Spinal cord (tissue), 10 donors: ENCODE measurements at regions not wholly inside any gene's neighbourhood (a gene's known extent, or its start where the extent isn't known, plus 50 kb on each side); places are given as distances from the start of the nearest gene placed in this dataset. TPM values are rescaled to one million over a fixed set of nuclear protein-coding genes. Genes with fewer than 3 reads are reported as not detected.
"Not testable (repeated sequence)": the region's sequence is repeated elsewhere in the genome, so short reads cannot be mapped to it uniquely, and the experiment has no call there.

Experiments
- DNase-seq, 6 donors: peaks; one replicate each; pipeline versions ENCODE4 v3.0.0 to v3.0.0-alpha.2; 2013 to 2015; ENCODE audit warnings: low spot score in 6 of 6, low read depth in 4 of 6
- H3K27ac ChIP-seq: one replicate; pipeline ENCODE4 v1.5.1; 2013; ENCODE audit warnings: low read depth, low read length, control low read depth
- H3K27me3 ChIP-seq: one replicate; pipeline ENCODE4 v1.6.1; 2013; ENCODE audit warnings: low read length; ENCODE audit not compliant: control insufficient read depth, insufficient read depth
- H3K36me3 ChIP-seq: one replicate; pipeline ENCODE4 v1.6.1; 2013; ENCODE audit warnings: low read length; ENCODE audit not compliant: control insufficient read depth, insufficient read depth
- H3K4me1 ChIP-seq: one replicate; pipeline ENCODE4 v1.6.1; 2013; ENCODE audit warnings: low read length; ENCODE audit not compliant: control insufficient read depth, insufficient read depth
- H3K4me3 ChIP-seq: one replicate; pipeline ENCODE4 v1.5.1; 2013; ENCODE audit warnings: low read depth, low read length, control low read depth
- H3K9me3 ChIP-seq: one replicate; pipeline ENCODE4 v1.6.1; 2013; ENCODE audit warnings: low read length; ENCODE audit not compliant: control insufficient read depth, insufficient read depth
- WGBS: methylation state at CpG from one replicate; pipeline ENCODE4 v1.1.5; 2013; ENCODE audit warnings: missing lambda C conversion rate; ENCODE audit not compliant: insufficient coverage; 5-methylcytosine and 5-hydroxymethylcytosine counted together
- small RNA-seq: library from RNA; depleted of rRNA; stranded (forward); fragments of <200 nt; gene quantifications from one replicate; pipeline ENCODE3, GENCODE V24; 2014; ENCODE audit warnings: low replicate concordance
- donor health status: healthy.

DNA sequence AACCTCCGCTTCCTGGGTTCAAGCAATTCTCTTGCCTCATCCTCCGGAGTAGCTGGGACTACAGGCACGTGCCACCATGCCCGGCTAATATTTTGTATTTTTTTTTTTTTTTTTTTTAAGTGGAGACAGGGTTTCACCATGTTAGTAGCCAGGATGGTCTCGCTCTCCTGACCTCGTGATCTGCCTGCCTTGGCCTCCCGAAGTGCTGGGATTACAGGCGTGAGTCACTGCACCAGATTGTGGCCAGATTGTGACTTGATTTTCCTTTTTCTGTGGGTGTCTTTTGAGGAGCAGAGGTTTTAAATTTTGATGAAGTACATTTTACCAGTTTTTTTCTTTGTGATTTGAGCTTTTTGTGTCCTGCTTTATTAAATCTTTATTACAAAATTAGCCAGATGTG is 53.0 kb upstream of the TEX264 start:
- H3K4me3 ChIP-seq, H3K9me3 ChIP-seq, H3K27me3 ChIP-seq, DNase-seq, H3K36me3 ChIP-seq, H3K4me1 ChIP-seq, H3K27ac ChIP-seq: not testable (repeated sequence)
- WGBS = 98% methylated on average over 5 of the region's 8 CpGs

- Histone ChIP-seq H3K27me3 (no peaks in the 10 kb centered on the region), H3K27ac (no peak overlapping the region), H3K4me1 (peaks cover 7% of the 10 kb centered on the region), H3K9me3 (no peaks in the 10 kb centered on the region), H3K4me3 (no peak overlapping the region), H3K36me3 (no peaks in the 10 kb centered on the region)
- DNase-seq = no peak
- WGBS = no CpG with 5 or more reads among the region's 3 CpGs
Observed at GRCh38 chr3:51618496-51618895, 52.6 kb upstream of the TEX264 start.

GRCh38 chr3:51619983-51620382 is 51.1 kb upstream of the TEX264 start:
- 100% methylated on average over 3 of the region's 4 CpGs for WGBS
- no peak for DNase-seq
- H3K4me1 ChIP-seq = peaks cover 7% of the 10 kb centered on the region
- H3K9me3 ChIP-seq = no peaks in the 10 kb centered on the region
- no peaks in the 10 kb centered on the region for H3K27me3 ChIP-seq
- H3K27ac ChIP-seq = no peak overlapping the region
- H3K36me3 ChIP-seq = no peaks in the 10 kb centered on the region
- H3K4me3 ChIP-seq = no peak overlapping the region

DNA sequence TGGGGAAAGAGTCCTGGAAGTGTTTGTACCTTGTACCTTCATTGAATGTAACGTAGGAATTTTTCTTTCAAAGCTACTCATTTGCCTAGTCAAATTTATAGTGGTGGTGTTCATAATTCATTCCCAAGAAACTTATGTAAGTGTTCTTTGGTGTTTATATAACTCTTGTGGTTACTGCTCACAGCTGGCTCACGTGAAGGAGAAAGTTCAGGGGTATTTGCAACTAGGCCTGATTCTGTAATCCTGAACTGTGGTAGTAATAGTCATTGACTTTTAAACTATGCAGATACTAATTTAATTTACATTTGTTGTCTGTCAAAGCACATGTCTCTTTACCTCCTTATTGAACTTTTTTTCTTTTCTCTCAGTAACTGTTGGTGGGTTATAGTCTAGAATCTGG is 50.5 kb upstream of the TEX264 start:
- no peaks in the 10 kb centered on the region for H3K27me3 ChIP-seq
- no CpG with 5 or more reads among the region's 2 CpGs for WGBS
- H3K4me1 ChIP-seq = peaks cover 7% of the 10 kb centered on the region
- H3K4me3 ChIP-seq = no peak overlapping the region
- H3K9me3 ChIP-seq = no peaks in the 10 kb centered on the region
- no peak overlapping the region for H3K27ac ChIP-seq
- no peak for DNase-seq
- H3K36me3 ChIP-seq = no peaks in the 10 kb centered on the region

- peaks cover 7% of the 10 kb centered on the region for H3K4me1 ChIP-seq
- H3K27ac ChIP-seq = no peak overlapping the region
- no peaks in the 10 kb centered on the region for H3K9me3 ChIP-seq
- WGBS = 77% methylated on average over 2 of the region's 2 CpGs
- no peaks in the 10 kb centered on the region for H3K36me3 ChIP-seq
- H3K27me3 ChIP-seq = no peaks in the 10 kb centered on the region
- no peak overlapping the region for H3K4me3 ChIP-seq
- no peak for DNase-seq
Observed at GRCh38 chr3:51621091-51621892, 49.8 kb upstream of the TEX264 start.

Small RNA genes in the stretch of these regions (small RNA-seq; reads per million reads assigned to genes)
- not detected for gene RNU6ATAC29P
